HUES48 (cell line): ENCODE measurements at regions not wholly inside any gene's neighbourhood (a gene's known extent, or its start where the extent isn't known, plus 50 kb on each side); places are given as distances from the start of the nearest gene placed in this dataset.

Source experiments
- H3K27ac ChIP-seq: one replicate; pipeline ENCODE4 v1.7.0; 2013; ENCODE audit warnings: low read depth, low read length, inconsistent platforms
- H3K27me3 ChIP-seq: 2 replicates; pipeline ENCODE4 v1.6.1; 2013; ENCODE audit warnings: mild to moderate bottlenecking, low read length; ENCODE audit not compliant: control insufficient read depth, insufficient read depth
- H3K36me3 ChIP-seq: 2 replicates; pipeline ENCODE4 v1.6.1; 2013; ENCODE audit warnings: low read length; ENCODE audit not compliant: control insufficient read depth, insufficient read depth
- H3K4me1 ChIP-seq: 2 replicates; pipeline ENCODE4 v1.6.1; 2013; ENCODE audit warnings: mild to moderate bottlenecking, low read length; ENCODE audit not compliant: control insufficient read depth, insufficient read depth
- H3K4me3 ChIP-seq: 2 replicates; pipeline ENCODE4 v1.5.1; 2013; ENCODE audit warnings: mild to moderate bottlenecking, low read depth, low read length
- H3K9ac ChIP-seq: 2 replicates; pipeline ENCODE4 v1.6.1; 2013; ENCODE audit warnings: mild to moderate bottlenecking, low read depth, low read length, moderate library complexity
- H3K9me3 ChIP-seq: 2 replicates; pipeline ENCODE4 v1.6.1; 2013; ENCODE audit warnings: low read length; ENCODE audit not compliant: control insufficient read depth, insufficient read depth

- H3K4me3 ChIP-seq = 0 out of 2 replicates have a peak overlapping the region, but pooled peaks have one; percentile 3
- H3K9me3 ChIP-seq = no peaks in the 10 kb centered on the region
- peaks cover 47% of the 10 kb centered on the region for H3K4me1 ChIP-seq
- H3K27me3 ChIP-seq = no peaks in the 10 kb centered on the region
- H3K9ac ChIP-seq = no peak overlapping the region
- peak overlapping the region; percentile 87 for H3K27ac ChIP-seq
- H3K36me3 ChIP-seq = no peaks in the 10 kb centered on the region
Measured at GRCh38 chr1:63190171-63190570, 132.2 kb upstream of the FOXD3 start.

- no peaks in the 10 kb centered on the region for H3K9me3 ChIP-seq
- peak overlapping the region; percentile 68 for H3K27ac ChIP-seq
- peaks cover 41% of the 10 kb centered on the region for H3K4me1 ChIP-seq
- peaks cover 57% of the 10 kb centered on the region for H3K27me3 ChIP-seq
- peak overlapping the region; percentile 3; the same call in 1 of the 2 replicates for H3K9ac ChIP-seq
- H3K36me3 ChIP-seq = no peaks in the 10 kb centered on the region
- H3K4me3 ChIP-seq = peak overlapping the region; percentile 46
Measured at GRCh38 chr1:63198871-63199394, 123.4 kb upstream of the FOXD3 start.

- no peak overlapping the region for H3K9ac ChIP-seq
- H3K4me3 ChIP-seq = peak overlapping the region; percentile 46
- H3K27me3 ChIP-seq = peaks cover 57% of the 10 kb centered on the region
- H3K27ac ChIP-seq = peak overlapping the region; percentile 68
- peaks cover 41% of the 10 kb centered on the region for H3K4me1 ChIP-seq
- no peaks in the 10 kb centered on the region for H3K36me3 ChIP-seq
- no peaks in the 10 kb centered on the region for H3K9me3 ChIP-seq
Measured at GRCh38 chr1:63199706-63200335, 122.5 kb upstream of the FOXD3 start.

GRCh38 chr1:63200676-63201075, 121.7 kb upstream of the FOXD3 start:
- H3K4me1 ChIP-seq = peaks cover 41% of the 10 kb centered on the region
- H3K27ac ChIP-seq = no peak overlapping the region
- H3K9me3 ChIP-seq = no peaks in the 10 kb centered on the region
- no peaks in the 10 kb centered on the region for H3K36me3 ChIP-seq
- H3K9ac ChIP-seq = no peak overlapping the region
- peaks cover 57% of the 10 kb centered on the region for H3K27me3 ChIP-seq
- no peak overlapping the region for H3K4me3 ChIP-seq

GRCh38 chr1:63203641-63204040, 118.7 kb upstream of the FOXD3 start:
- H3K9me3 ChIP-seq = no peaks in the 10 kb centered on the region
- H3K36me3 ChIP-seq = no peaks in the 10 kb centered on the region
- no peak overlapping the region for H3K27ac ChIP-seq
- no peak overlapping the region for H3K4me3 ChIP-seq
- no peak overlapping the region for H3K9ac ChIP-seq
- H3K4me1 ChIP-seq = peaks cover 29% of the 10 kb centered on the region
- peaks cover 29% of the 10 kb centered on the region for H3K27me3 ChIP-seq

GRCh38 chr1:63205776-63206175, 116.6 kb upstream of the FOXD3 start:
- Histone ChIP-seq H3K36me3 (no peaks in the 10 kb centered on the region), H3K27ac (no peak overlapping the region), H3K4me3 (no peak overlapping the region), H3K4me1 (peaks cover 24% of the 10 kb centered on the region), H3K9ac (no peak overlapping the region), H3K9me3 (no peaks in the 10 kb centered on the region), H3K27me3 (peaks cover 16% of the 10 kb centered on the region)

GRCh38 chr1:63214553-63214952, 107.8 kb upstream of the FOXD3 start:
- peaks cover 8% of the 10 kb centered on the region; the same call in 1 of the 2 replicates for H3K9me3 ChIP-seq

GRCh38 chr1:63223426-63223825, 98.9 kb upstream of the FOXD3 start:
- Histone ChIP-seq H3K27me3 (no peaks in the 10 kb centered on the region), H3K27ac (no peak overlapping the region), H3K9me3 (no peaks in the 10 kb centered on the region), H3K9ac (no peak overlapping the region), H3K36me3 (no peaks in the 10 kb centered on the region), H3K4me3 (no peak overlapping the region), H3K4me1 (no peaks in the 10 kb centered on the region)

More at GRCh38 chr1:63214553-63214952, 107.8 kb upstream of the FOXD3 start:
- Histone ChIP-seq H3K27ac (no peak overlapping the region), H3K27me3 (no peaks in the 10 kb centered on the region), H3K36me3 (no peaks in the 10 kb centered on the region), H3K4me3 (no peak overlapping the region), H3K9ac (no peak overlapping the region), H3K4me1 (peaks cover 8% of the 10 kb centered on the region)

- H3K9ac ChIP-seq = no peak overlapping the region
- no peaks in the 10 kb centered on the region for H3K27me3 ChIP-seq
- H3K9me3 ChIP-seq = no peaks in the 10 kb centered on the region; the same call in 1 of the 2 replicates
- no peaks in the 10 kb centered on the region for H3K36me3 ChIP-seq
- peaks cover 3% of the 10 kb centered on the region for H3K4me1 ChIP-seq
- no peak overlapping the region for H3K27ac ChIP-seq
- no peak overlapping the region for H3K4me3 ChIP-seq
Measured at GRCh38 chr1:63230722-63231121, 91.6 kb upstream of the FOXD3 start.

- Histone ChIP-seq H3K9me3 (no peaks in the 10 kb centered on the region; the same call in 1 of the 2 replicates), H3K4me3 (no peak overlapping the region), H3K36me3 (no peaks in the 10 kb centered on the region), H3K4me1 (no peaks in the 10 kb centered on the region), H3K27ac (no peak overlapping the region), H3K27me3 (no peaks in the 10 kb centered on the region), H3K9ac (no peak overlapping the region)
Measured at GRCh38 chr1:63238721-63239120, 83.6 kb upstream of the FOXD3 start.

- Histone ChIP-seq H3K9ac (no peak overlapping the region), H3K4me3 (no peak overlapping the region), H3K27me3 (no peaks in the 10 kb centered on the region), H3K27ac (no peak overlapping the region), H3K4me1 (0 out of 2 replicates have a peak, but pooled peaks cover 2% of the 10 kb centered on the region), H3K9me3 (no peaks in the 10 kb centered on the region), H3K36me3 (no peaks in the 10 kb centered on the region)
Measured at GRCh38 chr1:63245186-63245585, 77.2 kb upstream of the FOXD3 start.
